H4 (cell line): ENCODE measurements at regions not wholly inside any gene's neighbourhood (a gene's known extent, or its start where the extent isn't known, plus 50 kb on each side); places are given as distances from the start of the nearest gene placed in this dataset.
"Not testable (repeated sequence)": the region's sequence is repeated elsewhere in the genome, so short reads cannot be mapped to it uniquely, and the experiment has no call there.

Experiments used
- DNase-seq: peaks from one replicate; pipeline ENCODE4 v3.0.0-alpha.2; 2015; ENCODE audit warnings: low spot score

DNA sequence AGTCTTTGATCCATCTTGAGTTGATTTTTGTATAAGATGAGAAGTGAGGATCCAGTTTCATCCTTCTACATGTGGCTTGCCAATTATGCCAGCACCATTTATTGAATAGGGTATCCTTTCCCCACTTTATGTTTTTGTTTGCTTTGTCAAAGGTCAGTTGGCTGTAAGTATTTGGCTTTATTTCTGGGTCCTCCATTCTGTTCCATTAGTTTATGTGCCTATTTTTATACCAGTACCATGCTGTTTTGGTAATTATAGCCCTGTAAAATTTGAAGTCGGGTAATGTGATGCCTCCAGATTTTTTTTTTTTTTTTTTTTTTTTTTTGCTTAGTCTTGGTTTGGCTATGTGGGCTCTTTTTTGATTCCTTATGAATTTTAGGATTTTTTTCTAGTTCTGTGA is 203.0 kb upstream of the IRX5 start:
- not testable (repeated sequence) for DNase-seq

GRCh38 chr16:54724346-54724925 is 206.2 kb upstream of the IRX5 start:
- DNase-seq: no peak

DNA sequence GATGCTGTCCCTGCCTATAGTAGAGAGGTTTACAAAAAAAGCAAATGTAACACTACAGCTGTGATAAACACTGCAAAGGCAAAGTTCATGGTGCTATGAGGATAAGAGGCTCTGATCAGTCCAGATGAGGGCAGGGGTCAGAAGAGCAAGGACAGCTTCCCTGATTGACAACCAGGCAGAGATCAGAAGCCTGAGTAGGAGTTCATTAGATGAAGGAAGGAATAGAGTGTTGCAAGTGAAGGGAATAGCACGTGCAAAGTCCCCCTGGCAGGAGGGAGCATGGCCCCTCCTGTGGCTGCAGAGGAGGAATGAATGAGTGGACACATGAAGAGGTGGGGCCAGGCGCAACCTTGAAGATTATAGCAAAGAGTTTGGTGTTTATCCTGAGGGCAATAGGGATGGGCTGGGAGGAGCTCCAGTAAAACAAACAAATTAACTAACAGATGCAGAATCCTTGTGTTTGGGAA is 208.4 kb upstream of the IRX5 start:
- DNase-seq: no peak

DNA sequence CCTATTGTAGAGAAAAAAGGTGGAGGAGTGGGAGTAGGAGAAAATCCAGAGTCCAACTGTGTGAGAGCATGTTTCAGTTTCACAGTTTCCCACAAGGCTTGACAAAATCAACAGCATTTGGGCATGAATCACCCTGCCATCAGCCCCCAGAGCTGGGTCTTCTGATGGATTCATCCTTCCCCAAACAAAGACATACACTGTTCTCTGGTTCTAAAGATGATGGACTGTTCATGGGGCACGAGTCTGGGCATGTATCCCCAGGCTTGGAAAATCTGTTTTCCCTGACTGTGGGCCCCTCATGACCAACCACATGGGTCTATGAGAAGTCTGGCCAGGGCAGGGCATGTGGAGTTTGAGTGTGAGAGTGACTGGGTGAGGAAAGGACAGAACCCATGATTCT is 210.4 kb upstream of the IRX5 start:
- DNase-seq: no peak

DNA sequence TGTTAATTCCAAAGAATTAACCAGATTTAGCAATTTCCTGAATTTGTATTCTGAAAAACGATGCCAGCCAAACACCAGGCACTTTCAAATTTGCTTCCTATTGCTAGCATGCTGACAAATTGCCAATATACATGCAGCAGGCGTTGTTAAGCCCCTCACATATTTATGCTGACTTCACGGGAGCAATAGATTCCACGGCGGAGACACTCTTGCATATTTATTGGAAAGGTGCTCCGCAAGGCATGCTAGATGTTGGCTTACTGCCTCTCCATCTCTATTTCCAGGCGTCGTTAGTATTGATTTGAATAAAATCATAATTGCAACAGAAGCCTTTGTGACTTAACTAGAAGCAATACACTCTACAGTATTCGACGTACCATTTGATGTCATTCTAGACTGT is 211.0 kb upstream of the IRX5 start:
- DNase-seq: no peak

GRCh38 chr16:54718376-54718775 is 212.3 kb upstream of the IRX5 start:
- DNase-seq: no peak

DNA sequence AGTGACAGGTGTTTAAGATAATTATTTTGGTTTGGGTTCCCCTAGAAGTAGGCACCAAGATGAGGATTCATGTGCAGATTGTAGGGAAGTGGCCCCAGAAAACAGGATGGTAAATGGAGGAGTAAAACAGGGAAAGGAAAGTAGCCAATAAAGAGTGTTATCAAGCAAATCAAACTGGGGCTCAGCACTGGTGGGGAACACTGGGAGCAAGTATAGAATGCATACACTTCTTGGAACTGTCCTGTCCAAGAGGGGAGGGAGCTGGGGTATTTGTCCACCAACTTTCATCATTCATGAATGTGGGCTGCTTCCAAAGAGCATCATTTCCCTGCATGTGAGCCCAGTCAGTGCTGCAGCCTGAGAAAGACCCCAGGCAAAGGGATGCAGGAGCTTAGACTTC is 215.7 kb upstream of the IRX5 start:
- DNase-seq: no peak

DNA sequence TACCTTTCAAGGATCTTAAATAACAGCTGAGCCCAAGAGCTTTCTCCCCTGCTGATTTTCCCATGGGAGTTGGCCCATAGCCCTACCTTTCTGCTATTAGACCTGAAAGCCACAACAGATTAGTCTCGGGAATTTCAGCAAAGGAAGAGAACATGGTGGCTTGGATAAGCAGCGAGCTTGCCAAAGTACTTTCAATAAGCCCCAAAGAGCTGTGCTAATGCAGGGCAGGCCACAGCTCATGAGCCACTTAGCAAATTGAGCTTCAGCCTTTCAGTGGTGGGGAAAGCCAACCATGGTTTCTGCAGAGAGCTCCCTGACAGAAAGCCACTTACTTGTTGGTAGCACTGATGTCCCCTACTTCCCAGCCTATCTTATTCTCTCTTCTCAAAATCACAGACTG is 217.8 kb upstream of the IRX5 start:
- no peak for DNase-seq

GRCh38 chr16:54707813-54708212 is 222.9 kb upstream of the IRX5 start:
- no peak for DNase-seq

- DNase-seq: no peak
Measured at GRCh38 chr16:54706406-54706805, 224.3 kb upstream of the IRX5 start.

DNA sequence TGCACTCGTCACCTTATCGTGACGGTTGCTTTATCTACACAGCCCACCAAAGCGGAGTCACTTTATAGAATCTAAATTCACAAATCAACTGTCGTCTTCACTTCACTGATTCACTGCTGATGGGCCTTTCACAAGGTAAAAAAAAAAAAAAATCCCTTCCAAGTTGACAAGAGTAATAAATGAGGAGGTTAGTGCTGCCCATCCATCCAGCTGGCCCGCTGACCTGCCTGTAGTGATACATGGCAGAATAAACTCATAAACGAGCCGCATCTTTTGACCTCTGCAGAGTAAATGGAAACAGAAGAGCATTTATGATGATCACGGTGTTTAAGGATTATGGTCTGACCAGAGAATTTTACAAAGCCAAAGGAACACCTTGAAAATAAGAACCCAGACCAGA is 227.3 kb upstream of the IRX5 start:
- no peak for DNase-seq

GRCh38 chr16:54699656-54700055 is 231.0 kb upstream of the IRX5 start:
- no peak for DNase-seq

GRCh38 chr16:54697677-54698076 is 233.0 kb upstream of the IRX5 start:
- DNase-seq: no peak

DNA sequence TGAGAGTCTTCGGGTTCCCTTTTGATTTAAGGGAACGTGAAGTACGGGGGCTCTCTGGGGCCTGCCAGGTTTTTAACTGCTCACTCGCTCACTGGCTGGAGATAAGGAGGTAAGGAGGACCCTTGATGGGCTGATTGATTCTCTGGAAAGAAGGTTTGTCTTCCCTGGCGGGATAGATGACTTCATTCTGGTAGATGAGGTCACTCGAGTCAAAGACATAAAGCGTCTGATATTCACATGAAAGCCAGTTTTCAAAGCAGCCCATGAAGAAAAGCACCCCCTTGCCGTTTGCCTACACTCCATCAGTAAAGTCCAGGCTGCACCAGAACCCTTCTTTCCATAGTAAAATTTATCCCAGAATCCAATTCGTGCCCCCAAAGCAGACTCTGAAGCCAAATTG is 233.7 kb upstream of the IRX5 start:
- no peak for DNase-seq

GRCh38 chr16:54696522-54696921 is 234.1 kb upstream of the IRX5 start:
- DNase-seq: no peak

GRCh38 chr16:54694651-54695050 is 236.0 kb upstream of the IRX5 start:
- no peak for DNase-seq

- no peak for DNase-seq
Measured at GRCh38 chr16:54693864-54694263, 236.8 kb upstream of the IRX5 start.

DNA sequence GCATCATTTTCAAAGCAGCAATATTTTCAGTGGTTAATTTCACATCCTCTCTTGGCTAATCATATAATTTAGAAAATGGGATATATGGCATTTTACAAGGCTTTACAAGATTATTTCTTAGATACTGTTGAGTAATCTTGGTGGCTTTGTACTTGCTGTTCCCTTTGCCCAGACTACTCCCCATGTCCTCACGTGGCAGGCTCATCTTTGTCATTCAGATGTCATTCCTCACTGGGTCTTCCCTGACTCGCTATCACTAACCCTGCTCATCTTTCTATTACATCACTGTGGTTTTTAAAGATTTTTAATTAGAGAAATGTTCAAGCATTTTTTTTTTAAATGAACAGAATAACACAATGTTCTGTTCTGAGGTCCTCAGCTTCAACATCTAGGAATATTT is 240.0 kb upstream of the IRX5 start:
- DNase-seq: no peak

DNA sequence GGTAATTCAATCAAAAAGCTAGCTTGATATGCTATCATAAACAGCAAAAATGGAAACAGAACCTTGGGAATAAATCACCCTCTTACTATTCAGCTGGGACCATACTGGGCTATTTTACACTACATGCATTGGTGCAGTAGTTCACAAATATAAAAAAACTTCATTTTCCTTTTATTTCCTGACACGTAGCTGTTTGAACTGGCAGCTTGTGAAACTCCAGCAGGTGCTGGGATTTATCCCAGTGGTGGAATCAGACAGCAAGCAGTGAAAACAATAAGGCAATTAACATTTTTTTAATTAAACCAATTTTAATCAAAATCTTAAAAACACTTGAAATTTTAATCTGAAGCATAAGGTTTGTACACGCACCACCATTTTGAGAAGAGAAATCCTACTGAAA is 240.4 kb upstream of the IRX5 start:
- no peak for DNase-seq

GRCh38 chr16:54689072-54689865 is 241.4 kb upstream of the IRX5 start:
- no peak for DNase-seq

DNA sequence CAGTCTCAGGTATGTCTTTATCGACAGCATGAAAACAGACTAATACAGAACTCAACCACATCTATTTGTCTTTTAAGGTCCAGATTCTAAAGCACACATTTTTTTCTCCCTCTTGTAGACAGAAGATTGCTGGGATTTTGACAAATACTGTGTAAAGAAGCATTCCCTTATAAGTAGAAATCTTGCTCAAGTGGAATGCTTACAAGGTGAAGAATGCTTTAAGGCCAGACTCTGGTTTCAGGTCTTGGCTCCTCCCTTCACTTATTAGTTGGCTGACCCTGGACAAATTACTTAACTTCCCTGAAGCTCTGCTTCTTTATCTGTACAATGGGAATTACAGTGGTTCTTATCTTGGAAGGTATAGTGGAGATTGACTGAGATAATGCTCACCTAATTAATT is 242.3 kb upstream of the IRX5 start:
- DNase-seq: no peak

DNA sequence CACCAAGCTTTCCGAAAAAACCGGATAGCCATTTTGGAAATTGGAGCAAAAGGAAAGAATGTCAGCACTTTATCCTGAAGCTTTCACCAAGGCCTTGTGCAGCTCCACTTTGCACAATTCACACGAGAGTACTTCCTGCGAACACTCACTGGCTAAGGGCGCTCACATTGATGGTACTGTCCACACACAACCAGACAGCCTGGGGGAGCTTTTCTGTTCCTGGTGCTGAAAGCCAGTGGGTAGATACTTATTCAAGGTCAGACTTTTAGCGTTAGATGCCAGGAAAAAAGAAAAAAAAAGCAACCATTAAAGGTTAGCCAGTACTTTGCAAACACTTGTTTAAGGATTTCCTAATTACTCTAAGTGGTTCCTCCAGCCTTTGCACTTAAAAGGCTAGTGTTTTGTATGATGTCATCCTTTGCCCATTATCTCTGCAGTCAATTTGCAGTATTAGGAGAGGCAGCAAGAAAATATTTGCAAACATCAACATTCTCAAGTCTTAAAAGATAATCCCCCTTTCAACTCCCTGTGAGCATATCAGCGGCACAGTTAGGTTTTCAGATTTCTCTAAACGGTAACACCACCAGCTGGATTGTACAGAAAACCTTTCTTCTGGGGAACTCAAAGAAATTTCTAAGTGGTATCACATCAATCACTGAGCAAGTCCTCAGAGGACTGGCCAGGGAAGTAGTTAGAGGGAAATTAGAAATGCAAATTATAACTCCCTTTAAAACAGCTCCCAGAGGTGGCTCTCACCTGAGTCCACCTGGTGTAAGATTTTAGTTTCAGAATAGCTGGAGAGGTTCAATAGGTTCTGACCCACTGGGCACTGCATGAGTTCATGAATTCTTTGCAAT is 243.4 kb upstream of the IRX5 start:
- DNase-seq: no peak

GRCh38 chr16:54685682-54686081 is 245.0 kb upstream of the IRX5 start:
- DNase-seq: no peak
